ENCODE measurements at regions not wholly inside any gene's neighbourhood (a gene's known extent, or its start where the extent isn't known, plus 50 kb on each side); places are given as distances from the start of the nearest gene placed in this dataset.

- Histone ChIP-seq H3K27ac (ENCODE audit: insufficient read depth, low read depth, low read length) (no peak overlapping the region), H3K9me3 (replicated peaks; ENCODE audit: control insufficient read depth, insufficient read depth, low read length) (no peaks in the 10 kb centered on the region), H3K9ac (replicated peaks; ENCODE audit: extremely low read depth, insufficient read depth, low read length) (no peak overlapping the region), H2AFZ (ENCODE audit: low read depth, low read length) (no peak overlapping the region), H3K79me2 (ENCODE audit: control insufficient read depth, insufficient read depth, low read length) (no peaks in the 10 kb centered on the region), H4K20me1 (replicated peaks; ENCODE audit: control insufficient read depth, extremely low read depth, insufficient read depth, low read length) (no peaks in the 10 kb centered on the region), H3K4me2 (ENCODE audit: insufficient read depth, low read length) (no peak overlapping the region), H3K4me3 (replicated peaks in 1 of 3; ENCODE audit: insufficient read depth in 1 of 3, low read depth in 1 of 3, low read length in 3 of 3) (no peak overlapping the region), H3K27me3 (ENCODE audit: control insufficient read depth in 2 of 2, insufficient read depth in 2 of 2, low read length in 2 of 2) (peaks cover 0 to 4% of the 10 kb centered on the region in 2 experiments), H3K4me1 (ENCODE audit: control insufficient read depth, extremely low read depth, insufficient read depth, low read length) (no peaks in the 10 kb centered on the region), H3K9me1 (replicated peaks; ENCODE audit: control insufficient read depth, extremely low read depth, insufficient read depth, low read length) (no peaks in the 10 kb centered on the region), H3K36me3 (ENCODE audit: control insufficient read depth in 2 of 2, extremely low read depth in 1 of 2, insufficient read depth in 2 of 2, low read length in 2 of 2) (no peaks in the 10 kb centered on the region)
- FAIRE-seq (no peak), DNase-seq (ENCODE audit: low read depth, low spot score) (no peak)
- no peak for TF ChIP-seq GATA2 (IDR thresholded peaks at IDR 0.05; ENCODE audit: insufficient read depth, insufficient read length, low read depth, low read length)
- TF ChIP-seq POLR2A (IDR thresholded peaks at IDR 0.05; ENCODE audit: low read depth, low read length): no peak
- TF ChIP-seq EZH2 (IDR thresholded peaks at IDR 0.05; ENCODE audit: borderline replicate concordance, low read depth, low read length, severe bottlenecking): no peak
- no peak for TF ChIP-seq MYC (IDR thresholded peaks at IDR 0.05; ENCODE audit: low read depth, low read length)
- no TSS peak for BruUV-seq (replicated peaks)
- POLR2A ChIA-PET: no interaction called here
- dilution Hi-C loops (cut with MboI; ENCODE audit: extremely low pct_ligation_motif_present, low sequenced_read_pairs) (no loop called here), intact Hi-C loops (cut with micrococcal nuclease) (no loop called here)
- CTCF ChIA-PET: no interaction called here
Observed at GRCh38 chr6:13868236-13868635, 53.9 kb upstream of the MCUR1 start.

DNA sequence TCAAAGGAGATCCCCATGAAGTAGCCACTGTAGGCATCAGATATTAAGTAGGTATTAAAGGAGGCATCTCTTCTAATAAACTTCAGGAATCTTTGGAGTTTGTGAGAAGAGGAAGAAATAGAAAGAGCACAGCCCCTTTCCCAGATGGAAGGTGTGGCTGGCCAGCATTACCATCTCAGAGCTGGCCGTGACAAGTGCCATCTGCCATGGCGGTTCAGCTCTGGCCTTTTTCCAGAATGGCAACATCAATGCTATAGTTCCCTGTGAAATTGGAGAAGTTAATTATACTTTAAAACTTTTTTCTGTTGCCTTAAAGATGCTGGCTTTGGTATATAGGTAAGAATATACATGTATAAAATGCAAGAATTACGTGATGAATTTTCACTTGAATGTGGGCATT lies 51.9 kb upstream of the MCUR1 start:
- POLR2A ChIA-PET: no interaction called here

More for the DNA sequence above, 51.9 kb upstream of the MCUR1 start:
- CTCF ChIA-PET: no interaction called here
- Histone ChIP-seq H2AFZ (ENCODE audit: low read depth, low read length) (no peak overlapping the region), H3K27me3 (ENCODE audit: control insufficient read depth in 2 of 2, insufficient read depth in 2 of 2, low read length in 2 of 2) (peaks cover 0 to 2% of the 10 kb centered on the region in 2 experiments), H3K9me3 (replicated peaks; ENCODE audit: control insufficient read depth, insufficient read depth, low read length) (no peaks in the 10 kb centered on the region), H3K4me2 (ENCODE audit: insufficient read depth, low read length) (no peak overlapping the region), H3K4me3 (replicated peaks in 1 of 3; ENCODE audit: insufficient read depth in 1 of 3, low read depth in 1 of 3, low read length in 3 of 3) (no peak overlapping the region), H3K27ac (ENCODE audit: insufficient read depth, low read depth, low read length) (no peak overlapping the region), H3K4me1 (ENCODE audit: control insufficient read depth, extremely low read depth, insufficient read depth, low read length) (no peaks in the 10 kb centered on the region), H3K79me2 (ENCODE audit: control insufficient read depth, insufficient read depth, low read length) (no peaks in the 10 kb centered on the region), H3K9ac (replicated peaks; ENCODE audit: extremely low read depth, insufficient read depth, low read length) (no peak overlapping the region), H3K9me1 (replicated peaks; ENCODE audit: control insufficient read depth, extremely low read depth, insufficient read depth, low read length) (no peaks in the 10 kb centered on the region), H4K20me1 (replicated peaks; ENCODE audit: control insufficient read depth, extremely low read depth, insufficient read depth, low read length) (no peaks in the 10 kb centered on the region), H3K36me3 (ENCODE audit: control insufficient read depth in 2 of 2, extremely low read depth in 1 of 2, insufficient read depth in 2 of 2, low read length in 2 of 2) (no peaks in the 10 kb centered on the region)
- intact Hi-C loops (cut with micrococcal nuclease): no loop called here
- no peak for DNase-seq (ENCODE audit: low read depth, low spot score)
- no peak for FAIRE-seq
- TF ChIP-seq MYC (IDR thresholded peaks at IDR 0.05; ENCODE audit: low read depth, low read length): no peak
- no peak for TF ChIP-seq POLR2A (IDR thresholded peaks at IDR 0.05; ENCODE audit: low read depth, low read length)
- TF ChIP-seq, protein P1, sequence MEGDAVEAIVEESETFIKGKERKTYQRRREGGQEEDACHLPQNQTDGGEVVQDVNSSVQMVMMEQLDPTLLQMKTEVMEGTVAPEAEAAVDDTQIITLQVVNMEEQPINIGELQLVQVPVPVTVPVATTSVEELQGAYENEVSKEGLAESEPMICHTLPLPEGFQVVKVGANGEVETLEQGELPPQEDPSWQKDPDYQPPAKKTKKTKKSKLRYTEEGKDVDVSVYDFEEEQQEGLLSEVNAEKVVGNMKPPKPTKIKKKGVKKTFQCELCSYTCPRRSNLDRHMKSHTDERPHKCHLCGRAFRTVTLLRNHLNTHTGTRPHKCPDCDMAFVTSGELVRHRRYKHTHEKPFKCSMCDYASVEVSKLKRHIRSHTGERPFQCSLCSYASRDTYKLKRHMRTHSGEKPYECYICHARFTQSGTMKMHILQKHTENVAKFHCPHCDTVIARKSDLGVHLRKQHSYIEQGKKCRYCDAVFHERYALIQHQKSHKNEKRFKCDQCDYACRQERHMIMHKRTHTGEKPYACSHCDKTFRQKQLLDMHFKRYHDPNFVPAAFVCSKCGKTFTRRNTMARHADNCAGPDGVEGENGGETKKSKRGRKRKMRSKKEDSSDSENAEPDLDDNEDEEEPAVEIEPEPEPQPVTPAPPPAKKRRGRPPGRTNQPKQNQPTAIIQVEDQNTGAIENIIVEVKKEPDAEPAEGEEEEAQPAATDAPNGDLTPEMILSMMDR (IDR thresholded peaks at IDR 0.05; ENCODE audit: extremely low read depth in 1 of 2, insufficient read depth in 1 of 2, low read depth in 1 of 2, low read length in 2 of 2): no peak
- no peak for TF ChIP-seq JUN (IDR thresholded peaks at IDR 0.05; ENCODE audit: borderline replicate concordance, insufficient read depth, insufficient read length, low read depth)
- TF ChIP-seq GATA2 (IDR thresholded peaks at IDR 0.05; ENCODE audit: insufficient read depth, insufficient read length, low read depth, low read length): no peak
- TF ChIP-seq POLR2AphosphoS5 (IDR thresholded peaks at IDR 0.05; ENCODE audit: insufficient read depth, low read depth, low read length): no peak
- TF ChIP-seq FOS (IDR thresholded peaks at IDR 0.05; ENCODE audit: borderline replicate concordance, insufficient read depth, low read length): no peak
- no peak for TF ChIP-seq MAX (IDR thresholded peaks at IDR 0.05; ENCODE audit: insufficient read depth, insufficient read length)
- TF ChIP-seq EZH2 (IDR thresholded peaks at IDR 0.05; ENCODE audit: borderline replicate concordance, low read depth, low read length, severe bottlenecking): no peak
- no TSS peak for BruUV-seq (replicated peaks)
- dilution Hi-C loops (cut with MboI; ENCODE audit: extremely low pct_ligation_motif_present, low sequenced_read_pairs): no loop called here
